ENCODE measurements at regions not wholly inside any gene's neighbourhood (a gene's known extent, or its start where the extent isn't known, plus 50 kb on each side); places are given as distances from the start of the nearest gene placed in this dataset.

DNA sequence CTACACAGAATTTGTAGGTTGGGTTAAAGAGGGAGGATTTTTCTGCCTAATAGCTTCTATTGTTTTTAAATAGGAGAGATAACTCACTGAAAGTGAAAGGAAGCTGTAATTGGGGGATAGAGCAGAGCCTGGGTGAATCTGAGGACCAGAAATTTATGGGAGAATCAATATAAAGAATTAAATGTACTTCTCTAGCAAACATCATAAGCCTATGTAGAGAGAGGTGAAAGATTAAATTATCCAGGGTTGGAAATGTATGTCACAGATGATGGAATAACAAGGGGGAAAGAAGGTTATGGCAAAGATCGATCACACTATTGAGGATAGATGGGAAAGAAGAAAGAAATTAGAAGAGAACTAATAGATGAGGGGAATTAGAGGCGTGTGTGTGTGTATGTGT lies 104.4 kb upstream of the DCAF8L1 start:
- H3K27me3 Mint-ChIP-seq (ENCODE audit: low read depth, poor library complexity), result peaks cover 3% of the 10 kb centered on the region
- TF ChIP-seq, protein P1, sequence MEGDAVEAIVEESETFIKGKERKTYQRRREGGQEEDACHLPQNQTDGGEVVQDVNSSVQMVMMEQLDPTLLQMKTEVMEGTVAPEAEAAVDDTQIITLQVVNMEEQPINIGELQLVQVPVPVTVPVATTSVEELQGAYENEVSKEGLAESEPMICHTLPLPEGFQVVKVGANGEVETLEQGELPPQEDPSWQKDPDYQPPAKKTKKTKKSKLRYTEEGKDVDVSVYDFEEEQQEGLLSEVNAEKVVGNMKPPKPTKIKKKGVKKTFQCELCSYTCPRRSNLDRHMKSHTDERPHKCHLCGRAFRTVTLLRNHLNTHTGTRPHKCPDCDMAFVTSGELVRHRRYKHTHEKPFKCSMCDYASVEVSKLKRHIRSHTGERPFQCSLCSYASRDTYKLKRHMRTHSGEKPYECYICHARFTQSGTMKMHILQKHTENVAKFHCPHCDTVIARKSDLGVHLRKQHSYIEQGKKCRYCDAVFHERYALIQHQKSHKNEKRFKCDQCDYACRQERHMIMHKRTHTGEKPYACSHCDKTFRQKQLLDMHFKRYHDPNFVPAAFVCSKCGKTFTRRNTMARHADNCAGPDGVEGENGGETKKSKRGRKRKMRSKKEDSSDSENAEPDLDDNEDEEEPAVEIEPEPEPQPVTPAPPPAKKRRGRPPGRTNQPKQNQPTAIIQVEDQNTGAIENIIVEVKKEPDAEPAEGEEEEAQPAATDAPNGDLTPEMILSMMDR (IDR thresholded peaks at IDR 0.05), result no peak
- DNase-seq, result no peak
- H3K9me3 Mint-ChIP-seq, result no peaks in the 10 kb centered on the region
- no peak overlapping the region for H3K4me3 Mint-ChIP-seq
- H3K4me1 Mint-ChIP-seq, result no peaks in the 10 kb centered on the region
- H3K36me3 Mint-ChIP-seq (ENCODE audit: low read depth), result no peaks in the 10 kb centered on the region
- no peak overlapping the region for H3K27ac Mint-ChIP-seq

DNA sequence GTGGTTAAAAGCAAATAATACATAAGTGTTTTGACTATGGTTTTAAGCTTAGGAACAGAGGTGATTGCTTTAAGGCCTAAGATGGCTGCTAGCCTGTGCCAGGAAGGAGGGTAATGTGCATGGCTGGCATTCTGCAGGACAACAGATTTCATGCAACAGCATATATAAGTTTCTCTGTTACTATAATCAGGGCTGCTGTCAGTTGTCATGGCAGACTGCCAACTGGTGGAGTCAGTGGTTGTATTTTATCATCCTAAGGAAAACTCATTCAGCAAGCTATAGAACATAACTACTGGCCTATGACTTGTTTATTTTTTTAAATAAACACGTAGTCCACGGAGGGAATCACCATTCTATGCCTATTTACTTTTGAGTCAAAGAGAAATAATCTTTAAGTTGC lies 77.7 kb upstream of the DCAF8L1 start:
- Mint-ChIP-seq H3K4me3 (no peak overlapping the region), H3K4me1 (no peaks in the 10 kb centered on the region), H3K27ac (no peak overlapping the region), H3K27me3 (ENCODE audit: low read depth, poor library complexity) (peaks cover 3% of the 10 kb centered on the region), H3K36me3 (ENCODE audit: low read depth) (no peaks in the 10 kb centered on the region), H3K9me3 (peaks cover 20% of the 10 kb centered on the region)
- DNase-seq, result no peak
- TF ChIP-seq, protein P1 (IDR thresholded peaks at IDR 0.05), result no peak

DNA sequence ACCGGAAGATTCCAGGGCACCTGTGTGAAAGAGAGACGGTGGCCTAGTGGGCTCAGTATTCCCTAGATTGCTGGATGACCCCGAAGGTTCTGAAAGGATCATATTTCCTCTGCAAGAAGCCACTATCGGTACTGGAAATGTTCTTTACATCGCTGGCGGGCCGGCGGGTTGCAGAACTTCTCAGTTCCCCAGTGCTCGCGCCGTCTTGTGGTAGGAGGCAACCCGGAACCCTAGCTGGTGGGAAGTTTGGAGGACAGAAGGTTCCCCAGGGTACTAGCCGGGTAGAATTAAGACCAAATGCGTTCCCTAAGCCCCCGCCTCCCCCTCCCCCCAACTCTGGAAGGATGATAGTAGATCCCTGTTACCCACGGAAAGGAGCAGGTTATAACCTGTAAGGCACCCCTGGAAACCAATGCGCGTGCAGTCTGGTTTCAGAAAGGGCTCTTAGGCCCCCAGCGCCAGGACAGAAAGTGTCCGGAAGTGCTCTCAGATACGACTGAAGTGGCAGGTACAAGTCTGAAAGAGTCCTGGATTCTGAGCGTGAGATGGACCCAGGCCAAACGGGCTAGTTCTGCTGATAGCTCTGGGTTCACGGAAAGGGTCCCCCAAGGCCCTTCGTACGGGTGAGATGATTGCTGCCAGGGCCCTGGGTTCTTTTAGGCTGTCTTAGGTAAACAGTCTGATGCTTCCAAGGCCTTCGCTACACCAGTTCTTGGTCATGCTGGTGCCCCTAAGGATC lies 61.7 kb upstream of the DCAF8L1 start:
- Mint-ChIP-seq H3K4me1 (no peaks in the 10 kb centered on the region), H3K27ac (no peak overlapping the region), H3K36me3 (ENCODE audit: low read depth) (no peaks in the 10 kb centered on the region), H3K9me3 (peaks cover 39% of the 10 kb centered on the region), H3K4me3 (no peak overlapping the region), H3K27me3 (ENCODE audit: low read depth, poor library complexity) (no peaks in the 10 kb centered on the region)
- TF ChIP-seq, protein P1 (IDR thresholded peaks at IDR 0.05), result no peak
- DNase-seq, result no peak

DNA sequence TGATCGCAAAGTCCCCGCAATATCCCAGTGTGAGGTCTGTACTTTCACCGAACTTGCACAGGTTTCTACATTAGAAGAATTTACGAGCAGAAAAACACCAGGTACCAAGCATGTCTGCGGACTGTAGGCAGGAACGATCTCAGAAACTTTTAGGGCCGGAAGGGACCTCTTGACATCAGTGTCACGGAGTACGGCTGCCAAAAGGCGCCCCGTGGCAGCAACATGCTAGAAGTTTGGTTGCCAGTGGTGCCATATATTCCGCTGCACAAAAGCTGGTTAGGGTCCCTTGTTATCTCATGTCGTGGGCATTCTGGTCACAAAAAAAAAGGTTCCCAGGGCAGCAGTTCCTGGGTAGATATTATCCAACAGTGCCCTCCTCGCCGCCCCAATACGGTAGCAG lies 61.0 kb upstream of the DCAF8L1 start:
- Mint-ChIP-seq H3K9me3 (peaks cover 46% of the 10 kb centered on the region), H3K4me1 (no peaks in the 10 kb centered on the region), H3K36me3 (ENCODE audit: low read depth) (no peaks in the 10 kb centered on the region), H3K27me3 (ENCODE audit: low read depth, poor library complexity) (peaks cover 1% of the 10 kb centered on the region), H3K27ac (no peak overlapping the region), H3K4me3 (no peak overlapping the region)
- TF ChIP-seq, protein P1 (IDR thresholded peaks at IDR 0.05), result no peak
- no peak for DNase-seq

DNA sequence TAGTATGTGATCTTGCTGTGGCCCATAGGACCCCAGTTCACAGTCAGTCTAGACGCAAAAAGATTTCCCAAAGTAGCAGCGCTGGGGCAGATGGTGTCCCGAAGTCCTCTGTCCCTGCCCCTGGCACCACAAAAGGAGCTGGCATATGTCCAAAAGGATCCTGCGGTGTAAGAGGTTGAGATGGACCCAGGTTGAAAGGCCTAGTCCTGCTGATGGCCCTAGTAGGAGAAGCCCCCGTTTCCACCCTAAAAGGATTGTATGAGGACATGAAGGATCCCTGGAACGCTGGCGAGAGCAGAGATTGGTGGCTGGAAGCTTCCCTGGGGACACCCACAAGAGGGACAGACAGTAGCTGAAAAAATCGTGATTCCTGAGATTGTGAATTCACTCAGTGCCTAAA lies 58.0 kb upstream of the DCAF8L1 start:
- no peak overlapping the region for H3K4me3 Mint-ChIP-seq
- no peaks in the 10 kb centered on the region for H3K4me1 Mint-ChIP-seq
- TF ChIP-seq, protein P1 (IDR thresholded peaks at IDR 0.05), result no peak
- no peak overlapping the region for H3K27ac Mint-ChIP-seq
- H3K27me3 Mint-ChIP-seq (ENCODE audit: low read depth, poor library complexity), result peaks cover 7% of the 10 kb centered on the region
- no peaks in the 10 kb centered on the region for H3K36me3 Mint-ChIP-seq (ENCODE audit: low read depth)
- DNase-seq, result no peak
- peaks cover 49% of the 10 kb centered on the region for H3K9me3 Mint-ChIP-seq

Data from nephron progenitor cell (in vitro differentiated cells).